GM18861 (cell line): ENCODE measurements at regions not wholly inside any gene's neighbourhood (a gene's known extent, or its start where the extent isn't known, plus 50 kb on each side); places are given as distances from the start of the nearest gene placed in this dataset.

Source experiments
- ATAC-seq: cut with Tn5 transposase; IDR thresholded peaks from one replicate; pipeline ENCODE4 v1.9.1; 2021; ENCODE audit not compliant: unreplicated experiment

DNA sequence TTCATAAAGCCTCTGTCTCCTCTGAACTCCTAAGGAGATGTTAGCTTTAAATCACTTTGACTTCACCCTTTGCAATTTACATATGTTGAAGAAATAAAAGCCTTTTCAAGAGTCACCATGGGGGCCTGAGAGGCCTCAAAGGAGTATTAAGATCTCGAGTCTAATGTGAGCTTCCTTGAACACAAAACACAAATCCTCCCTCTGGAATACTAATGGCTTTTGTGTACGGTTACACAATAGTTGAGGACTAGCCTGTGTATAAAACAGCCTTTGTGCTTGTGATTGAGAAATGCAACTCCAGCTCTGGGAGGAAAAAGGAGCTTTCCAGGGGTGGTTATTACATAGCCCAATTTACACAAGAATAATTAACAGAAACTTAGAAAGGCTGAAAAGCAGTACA lies 1140.2 kb downstream of the CDH11 start:
- ATAC-seq: no peak

DNA sequence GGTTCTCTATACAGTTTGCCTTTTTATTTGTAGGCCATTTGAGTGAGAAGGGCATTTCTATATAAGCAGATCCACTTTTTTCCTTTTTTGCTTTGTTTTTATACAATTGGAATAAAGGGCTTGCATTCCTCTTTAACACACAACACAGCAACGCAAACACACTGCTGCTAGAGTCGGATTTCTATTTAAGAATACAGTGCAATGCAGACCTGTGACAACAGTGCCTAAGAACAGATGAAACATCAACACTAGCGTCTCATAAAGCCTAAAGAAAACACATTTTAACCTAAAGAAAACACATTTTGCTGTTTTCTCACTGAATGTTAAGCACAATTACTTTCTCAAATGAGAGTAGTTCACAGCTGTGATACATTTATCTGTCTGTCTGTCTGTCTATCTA lies 1141.1 kb downstream of the CDH11 start:
- no peak for ATAC-seq

DNA sequence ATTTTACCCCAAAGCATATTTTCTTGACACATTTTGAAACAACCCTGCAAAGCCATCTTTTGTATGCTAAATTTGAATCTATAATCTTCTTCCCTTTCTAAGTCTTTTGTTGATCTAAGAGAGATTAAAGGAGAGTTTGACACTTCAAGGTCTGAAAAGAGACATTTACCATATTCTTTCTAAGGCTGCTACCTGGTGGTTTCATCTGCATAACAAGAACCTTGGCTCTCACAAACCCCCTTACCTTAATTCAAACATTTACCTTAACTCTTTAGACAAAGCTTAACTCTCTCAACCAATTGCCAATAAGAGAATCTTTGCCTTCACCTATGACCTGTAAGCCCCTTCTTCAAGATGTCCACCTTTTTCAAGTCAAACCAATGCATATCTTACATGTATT lies 1143.6 kb downstream of the CDH11 start:
- ATAC-seq: no peak

DNA sequence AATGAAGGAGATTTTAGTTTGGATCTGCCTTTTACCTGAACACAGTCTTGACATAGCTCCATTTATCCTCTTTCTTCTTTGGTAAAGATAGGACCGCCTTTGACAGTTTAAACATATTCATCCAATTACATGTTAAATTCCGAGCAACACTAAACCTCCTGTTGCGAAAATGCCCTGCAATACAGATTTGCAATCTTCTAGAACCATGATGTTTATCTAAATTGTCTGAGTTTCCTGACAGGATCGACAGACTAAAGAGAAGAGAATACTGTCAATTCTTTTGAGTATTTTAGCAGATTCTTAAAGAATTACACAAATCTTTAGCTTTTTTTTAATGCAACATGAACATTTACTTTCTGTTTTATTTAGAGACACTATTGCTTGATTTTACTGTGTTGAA lies 1145.5 kb downstream of the CDH11 start:
- ATAC-seq: no peak

DNA sequence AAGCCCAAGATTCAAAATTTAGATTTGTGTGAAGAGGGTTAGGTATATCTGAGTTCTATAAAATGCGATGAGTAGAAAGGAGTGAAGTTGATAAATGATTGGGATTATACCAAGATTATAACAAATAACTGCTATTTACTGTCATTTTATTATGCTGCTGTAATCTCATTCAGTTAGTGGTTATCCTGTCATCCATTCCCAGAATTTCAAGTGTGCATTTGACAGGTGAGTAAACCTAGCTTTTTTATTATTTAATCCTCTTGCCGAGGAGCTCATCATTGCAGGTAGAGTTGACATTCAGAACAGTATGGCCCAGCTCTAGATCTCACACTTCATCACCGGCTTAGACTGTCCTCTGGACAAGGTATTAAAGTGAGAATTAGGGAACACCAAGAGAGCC lies 1146.2 kb downstream of the CDH11 start:
- ATAC-seq: no peak

GRCh38 chr16:63967966-63968365 lies 1153.9 kb downstream of the CDH11 start:
- no peak for ATAC-seq

GRCh38 chr16:63960321-63960720 lies 1161.5 kb downstream of the CDH11 start:
- ATAC-seq: no peak

GRCh38 chr16:63947022-63947421 lies 1174.8 kb downstream of the CDH11 start:
- no peak for ATAC-seq

- no peak for ATAC-seq
Measured at GRCh38 chr16:63945806-63946205, 1176.1 kb downstream of the CDH11 start.

- no peak for ATAC-seq
Measured at GRCh38 chr16:63943566-63943965, 1178.3 kb downstream of the CDH11 start.

- no peak for ATAC-seq
Measured at GRCh38 chr16:63938661-63939060, 1183.2 kb downstream of the CDH11 start.

GRCh38 chr16:63933841-63934240 lies 1188.0 kb downstream of the CDH11 start:
- no peak for ATAC-seq

DNA sequence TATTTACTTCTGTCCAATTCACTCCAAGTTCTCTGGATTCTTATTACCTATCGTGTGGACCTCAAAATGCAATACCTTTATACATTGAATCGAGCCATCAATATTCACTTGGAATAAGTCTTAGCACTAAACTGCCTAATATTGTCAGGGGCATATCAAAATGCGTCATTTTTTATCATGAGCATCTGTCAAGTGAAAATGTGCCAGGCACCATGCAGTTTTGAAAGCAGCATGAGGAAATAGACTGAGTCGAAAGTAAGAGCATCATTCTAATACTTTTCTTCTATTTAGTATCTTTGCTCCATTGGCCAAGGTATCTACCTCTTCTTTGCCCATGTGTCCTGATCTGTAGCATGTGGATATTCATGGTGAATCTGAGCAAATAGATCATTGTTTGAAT lies 1193.4 kb downstream of the CDH11 start:
- ATAC-seq: no peak

GRCh38 chr16:63925221-63925620 lies 1196.6 kb downstream of the CDH11 start:
- no peak for ATAC-seq

GRCh38 chr16:63922560-63922959 lies 1199.3 kb downstream of the CDH11 start:
- ATAC-seq: no peak

DNA sequence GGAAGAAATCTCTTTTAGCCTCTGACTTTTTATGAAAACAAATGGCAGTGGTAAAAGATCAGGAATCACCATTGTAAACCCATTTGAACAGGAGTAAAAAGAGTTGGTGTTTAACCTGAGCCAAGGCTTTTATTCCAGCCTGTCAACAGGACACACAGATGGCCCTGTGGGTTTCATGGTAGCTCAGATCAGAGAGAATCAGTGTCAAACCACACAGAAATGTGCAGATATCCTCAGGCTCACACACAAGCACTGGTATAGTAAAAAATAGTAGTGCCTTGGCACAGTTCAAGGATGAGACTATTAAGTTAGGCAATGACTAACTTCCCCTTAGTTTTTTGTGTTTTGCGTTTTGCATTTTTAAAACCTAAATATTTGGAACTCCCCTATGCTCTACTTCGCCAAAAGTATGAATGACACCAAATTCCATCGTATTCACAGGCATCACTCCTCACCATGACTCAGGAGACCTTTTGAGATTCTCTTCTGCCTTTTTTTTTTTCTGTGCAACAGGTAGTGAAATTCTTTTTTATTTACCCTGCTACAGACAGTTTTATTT lies 1200.0 kb downstream of the CDH11 start:
- ATAC-seq: no peak

GRCh38 chr16:63913290-63913689 lies 1208.6 kb downstream of the CDH11 start:
- ATAC-seq: no peak

GRCh38 chr16:63907251-63907650 lies 1214.6 kb downstream of the CDH11 start:
- no peak for ATAC-seq

DNA sequence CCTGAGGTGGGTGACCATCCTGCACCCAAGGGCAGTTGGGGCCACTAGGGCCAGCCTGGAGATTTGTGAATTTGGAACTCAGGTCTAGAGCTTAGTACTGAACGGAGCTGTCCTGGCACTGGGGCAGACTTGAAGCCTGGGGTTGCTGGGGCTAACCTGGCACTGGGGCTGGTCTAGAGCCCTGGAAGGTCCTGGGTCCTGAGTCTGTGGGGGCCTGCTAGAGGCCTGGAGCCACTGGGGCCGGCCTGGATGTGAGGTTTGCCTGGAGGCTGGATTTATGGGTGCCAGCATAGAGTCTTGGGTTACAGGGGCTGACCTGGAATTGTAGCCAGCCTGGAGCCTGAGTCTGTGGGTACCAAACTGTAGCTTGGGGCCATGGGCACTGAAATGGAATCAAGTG lies 1216.9 kb downstream of the CDH11 start:
- no peak for ATAC-seq

DNA sequence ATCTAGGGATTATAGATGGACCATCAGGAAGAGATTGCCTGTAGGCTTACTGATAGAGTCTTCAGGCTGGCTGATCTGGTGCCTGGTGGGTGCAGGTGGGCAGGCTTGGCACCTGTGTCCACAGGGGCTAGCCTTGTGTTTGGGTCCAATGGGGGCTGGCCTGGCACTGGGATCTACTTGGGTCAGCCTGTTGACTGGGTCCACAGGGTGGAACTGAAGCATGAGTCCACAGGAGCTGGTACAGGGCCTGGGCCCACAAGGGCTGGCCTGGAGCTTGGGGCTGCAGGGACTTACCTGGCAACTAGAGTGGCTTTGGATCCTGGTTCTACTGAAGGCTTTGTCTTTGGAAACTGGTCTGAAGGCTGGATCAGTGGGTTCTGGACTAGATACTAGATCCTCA lies 1217.7 kb downstream of the CDH11 start:
- no peak for ATAC-seq

DNA sequence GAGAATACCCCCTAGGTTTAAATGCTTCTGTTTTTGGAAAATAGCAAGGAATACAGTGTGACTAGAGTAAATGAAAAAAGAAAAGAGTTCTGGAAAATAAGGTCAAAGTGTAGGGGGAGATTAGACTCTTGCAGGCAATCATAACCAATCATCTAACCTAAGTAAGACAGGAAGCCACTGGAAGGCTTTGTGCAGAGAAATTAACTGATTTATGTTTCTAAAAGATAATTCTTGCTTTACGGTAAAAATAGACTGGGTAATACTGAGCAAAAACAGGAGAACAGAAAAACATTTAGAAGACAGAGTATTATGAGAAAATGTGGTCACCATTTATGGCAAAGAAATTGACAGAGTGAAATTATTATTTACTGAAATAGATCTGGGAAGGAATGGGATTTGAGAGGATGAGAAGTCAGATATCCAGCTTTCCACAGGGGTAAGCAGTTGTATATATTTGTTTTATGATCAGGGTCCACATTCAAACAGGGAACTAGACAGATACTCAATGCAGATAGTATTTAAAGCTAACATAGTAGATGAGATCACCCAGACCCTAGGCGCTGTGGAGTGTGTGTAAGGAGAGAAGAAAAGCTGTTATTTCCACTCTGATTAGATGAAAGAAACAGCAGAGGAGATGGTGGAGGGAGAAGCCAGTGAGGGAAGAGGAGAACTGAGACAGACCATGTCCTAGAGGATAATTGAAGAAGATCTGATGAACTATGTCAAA lies 1225.3 kb downstream of the CDH11 start:
- ATAC-seq: no peak

DNA sequence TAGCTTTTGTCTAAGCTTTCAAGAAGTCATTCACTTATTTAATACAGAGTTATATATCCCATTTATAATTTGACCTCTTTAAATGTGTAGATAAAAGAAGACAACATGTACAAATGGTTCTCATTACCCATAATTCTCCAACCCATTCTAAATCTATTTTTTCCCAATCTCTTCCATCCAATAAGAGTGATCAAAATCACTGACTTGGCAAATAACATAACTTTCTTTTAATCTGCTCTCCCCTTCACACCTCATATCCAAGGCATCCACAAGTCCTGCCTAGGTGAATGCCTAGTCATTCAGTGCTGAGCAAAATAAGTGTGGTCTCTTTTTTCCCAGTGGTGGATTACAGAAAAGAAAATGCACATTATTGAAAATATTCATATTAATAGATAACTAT lies 1231.1 kb downstream of the CDH11 start:
- ATAC-seq: no peak

DNA sequence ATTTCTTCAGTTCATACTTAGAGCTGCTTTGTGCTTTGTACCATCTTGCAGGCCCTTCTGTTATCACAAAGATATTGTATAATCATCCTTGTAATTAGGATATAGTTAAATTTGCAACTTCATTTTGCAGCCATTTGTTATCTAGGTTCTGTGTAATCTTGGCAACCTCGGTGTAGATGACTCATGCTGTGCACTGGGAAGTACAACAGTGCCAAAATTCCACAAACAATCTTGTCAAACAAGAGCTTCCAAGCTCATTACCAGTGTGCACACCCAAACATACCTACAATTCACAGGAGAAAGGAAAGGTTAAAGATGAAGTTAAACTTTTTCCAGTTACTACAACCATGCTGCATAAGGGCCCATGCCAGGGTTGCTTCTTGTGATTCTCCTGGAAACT lies 1231.8 kb downstream of the CDH11 start:
- no peak for ATAC-seq
